Right cardiac atrium (tissue), 5 donors: ENCODE measurements at regions not wholly inside any gene's neighbourhood (a gene's known extent, or its start where the extent isn't known, plus 50 kb on each side); places are given as distances from the start of the nearest gene placed in this dataset.
A peak's percentile ranks its signal among the peaks of the same experiment; 100 is the strongest.

Source experiments
- ATAC-seq, 2 donors: fragments of 200-7000 bp; cut with Tn5 transposase; one replicate each; pipeline versions ENCODE4 v1.8.0 to v1.9.1; 2020; ENCODE audit warnings: moderate library complexity in 2 of 2, mild to moderate bottlenecking in 1 of 2
- DNase-seq, 3 donors: peaks; one replicate each; pipeline ENCODE4 v3.0.0-alpha.2; 2020
- H3K27ac ChIP-seq: one replicate; pipeline ENCODE4 v1.5.1; 2013; ENCODE audit warnings: mild to moderate bottlenecking, low read length, control low read depth, moderate library complexity
- H3K27me3 ChIP-seq: one replicate; pipeline ENCODE4 v1.6.1; 2013; ENCODE audit not compliant: control insufficient read depth, insufficient read depth
- H3K4me1 ChIP-seq: one replicate; pipeline ENCODE4 v1.6.1; 2013; ENCODE audit warnings: low read length; ENCODE audit not compliant: control insufficient read depth, insufficient read depth
- H3K4me3 ChIP-seq: one replicate; pipeline ENCODE4 v1.5.1; 2013; ENCODE audit warnings: low read length, control low read depth
- H3K9me3 ChIP-seq: one replicate; pipeline ENCODE4 v1.6.1; 2013; ENCODE audit warnings: low read length; ENCODE audit not compliant: control insufficient read depth
- WGBS: extraction: QIAGEN DNeasy Blood & Tissue Kit; methylation state at CpG from one replicate; pipeline ENCODE4 v1.1.7; 2013; 5-methylcytosine and 5-hydroxymethylcytosine counted together
- intact Hi-C, 4 donors: fragments of 100-400 bp; cut with DNase I; formaldehyde crosslinking; loops; one replicate each; pipeline versions ENCODE4 v1.11.0 to v1.14.0; 2022 to 2023
- donor health status: healthy with polysubstance abuse.
- donor health status: DM: no; HTN: yes; CAD: no.
- donor health status: DM: no; HTN: no; CAD: no.
- donor health status: DM: no; HTN: yes; CAD: no; lungs with severe emphysema.
- donor health status: DM: yes; HTN: yes; CAD: no.

DNA sequence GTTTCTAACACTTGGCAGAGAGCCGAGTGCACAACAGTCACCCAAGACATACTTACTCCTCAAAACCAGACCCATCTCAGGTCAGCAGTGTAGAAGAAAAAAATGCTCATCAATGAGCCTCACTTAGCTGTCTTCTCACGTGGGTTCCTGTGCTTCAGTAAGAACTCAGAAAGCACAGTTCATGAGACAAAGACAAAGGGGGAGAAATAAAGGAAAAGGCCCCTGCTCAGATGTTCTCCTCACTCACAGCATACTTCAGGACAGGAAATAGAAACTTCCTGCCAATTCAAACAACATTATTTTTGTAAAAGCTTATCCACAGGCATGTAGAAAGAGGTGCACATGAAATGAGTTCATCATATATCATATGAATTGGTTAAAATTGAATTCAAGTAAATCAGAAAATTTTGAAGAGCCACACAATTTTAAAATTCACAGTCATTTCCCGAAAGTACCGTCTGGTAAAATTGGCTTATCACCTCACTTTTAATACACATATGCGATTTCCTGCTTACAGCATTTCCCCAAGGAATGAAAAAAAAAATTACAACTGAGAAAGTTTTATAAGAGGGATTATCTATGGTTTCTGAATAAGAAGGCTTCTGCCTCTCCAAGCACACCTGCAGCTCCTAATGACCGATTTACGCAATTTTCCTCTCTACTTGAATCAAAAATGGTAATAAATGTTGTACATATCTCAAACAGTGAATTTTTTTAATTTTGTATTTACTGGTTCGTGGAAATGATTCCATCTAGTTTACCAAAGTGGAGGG lies 328.3 kb downstream of the TMEM167A start:
- WGBS = 38% methylated on average over 8 of the region's 8 CpGs
- intact Hi-C loops = no loop called here
- ATAC-seq (peak in 1 of 2 donors; percentile 39), DNase-seq (no peak)
- Histone ChIP-seq H3K4me1 (peaks cover 3% of the 10 kb centered on the region), H3K4me3 (no peak overlapping the region), H3K27ac (no peak overlapping the region), H3K9me3 (no peaks in the 10 kb centered on the region), H3K27me3 (no peaks in the 10 kb centered on the region)

GRCh38 chr5:82747986-82748385 lies 329.2 kb downstream of the TMEM167A start:
- no peak for ATAC-seq

DNA sequence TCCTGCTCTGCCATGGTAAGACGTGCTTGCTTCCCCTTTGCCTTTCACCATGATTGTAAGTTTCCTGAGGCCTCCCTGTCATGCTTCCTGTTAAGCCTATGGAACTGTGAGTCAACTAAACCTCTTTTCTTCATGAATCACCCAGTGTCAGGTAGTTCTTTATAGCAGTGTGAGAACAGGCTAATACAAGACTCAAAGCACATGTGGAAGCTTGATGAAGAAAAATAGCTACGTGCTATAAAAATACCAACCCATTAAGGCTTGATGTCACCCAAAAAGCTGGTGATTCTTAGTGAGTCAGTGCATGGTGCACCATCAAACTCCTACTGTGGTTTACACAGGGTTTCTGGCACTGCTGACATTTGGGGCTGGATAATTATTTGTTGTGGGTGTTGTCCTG lies 332.2 kb downstream of the TMEM167A start:
- DNase-seq (no peak), ATAC-seq (no peak)
- Histone ChIP-seq H3K4me3 (no peak overlapping the region), H3K27me3 (no peaks in the 10 kb centered on the region), H3K9me3 (no peaks in the 10 kb centered on the region), H3K27ac (no peak overlapping the region), H3K4me1 (peaks cover 3% of the 10 kb centered on the region)
- WGBS = 93% methylated on average over 2 of the region's 2 CpGs
- intact Hi-C loops = no loop called here

More at GRCh38 chr5:82747986-82748385, 329.2 kb downstream of the TMEM167A start:
- Histone ChIP-seq H3K4me1 (peaks cover 3% of the 10 kb centered on the region), H3K9me3 (no peaks in the 10 kb centered on the region), H3K27ac (no peak overlapping the region), H3K27me3 (no peaks in the 10 kb centered on the region), H3K4me3 (no peak overlapping the region)
- DNase-seq = no peak
- intact Hi-C loops = no loop called here
- WGBS = 89% methylated on average over 2 of the region's 2 CpGs

DNA sequence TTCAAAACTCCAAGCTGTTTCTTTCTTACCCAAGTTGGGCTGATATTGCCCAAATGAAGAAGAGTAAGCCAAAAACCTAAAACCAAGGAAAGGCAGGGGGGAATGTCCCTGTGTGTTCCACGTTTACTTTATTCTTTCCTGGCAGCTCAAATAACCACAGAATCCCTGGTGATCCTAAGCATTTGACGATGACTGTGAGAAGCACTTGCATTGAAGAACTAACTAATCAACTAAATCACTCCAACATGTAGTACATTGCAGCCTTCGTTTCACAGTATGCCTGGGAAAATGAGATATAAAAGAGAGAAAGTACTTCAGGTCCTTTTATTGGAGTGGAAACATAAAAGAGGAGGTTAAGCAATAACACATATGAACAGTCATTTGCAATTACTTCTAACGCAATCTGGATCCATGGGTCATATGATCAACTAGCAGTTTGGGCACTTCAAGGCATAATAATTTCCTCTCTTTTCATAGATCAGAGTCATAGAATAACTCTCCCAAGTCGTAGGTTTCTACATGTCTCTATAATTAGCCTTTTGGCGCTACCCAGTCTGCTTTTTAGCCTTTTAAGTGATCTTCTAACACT lies 338.4 kb downstream of the TMEM167A start:
- H3K27me3 ChIP-seq = no peaks in the 10 kb centered on the region
- no peak overlapping the region for H3K27ac ChIP-seq
- no peaks in the 10 kb centered on the region for H3K9me3 ChIP-seq
- ATAC-seq (no peak), DNase-seq (no peak)
- intact Hi-C loops = no loop called here
- no peaks in the 10 kb centered on the region for H3K4me1 ChIP-seq
- no peak overlapping the region for H3K4me3 ChIP-seq
- 66% methylated on average over 6 of the region's 6 CpGs for WGBS

GRCh38 chr5:82735160-82735789 lies 341.9 kb downstream of the TMEM167A start:
- Histone ChIP-seq H3K4me3 (no peak overlapping the region), H3K27me3 (no peaks in the 10 kb centered on the region), H3K4me1 (no peaks in the 10 kb centered on the region), H3K9me3 (no peaks in the 10 kb centered on the region), H3K27ac (no peak overlapping the region)
- 56% methylated on average over 3 of the region's 3 CpGs for WGBS
- ATAC-seq = peak in 1 of 2 donors; percentile 63
- no peak for DNase-seq
- intact Hi-C loops = no loop called here

GRCh38 chr5:82734347-82734746 lies 342.8 kb downstream of the TMEM167A start:
- peak overlapping the region; percentile 32 for H3K27ac ChIP-seq
- ATAC-seq = peak in 1 of 2 donors; percentile 66
- intact Hi-C loops = no loop called here

GRCh38 chr5:82730913-82731312 lies 346.3 kb downstream of the TMEM167A start:
- Histone ChIP-seq H3K27ac (no peak overlapping the region), H3K9me3 (no peaks in the 10 kb centered on the region), H3K4me1 (no peaks in the 10 kb centered on the region), H3K4me3 (no peak overlapping the region), H3K27me3 (no peaks in the 10 kb centered on the region)
- 61% methylated on average over 7 of the region's 7 CpGs for WGBS
- DNase-seq (no peak), ATAC-seq (peak in 1 of 2 donors; percentile 47)
- intact Hi-C loops = no loop called here

More at GRCh38 chr5:82734347-82734746, 342.8 kb downstream of the TMEM167A start:
- Histone ChIP-seq H3K9me3 (no peaks in the 10 kb centered on the region), H3K27me3 (no peaks in the 10 kb centered on the region), H3K4me1 (no peaks in the 10 kb centered on the region), H3K4me3 (no peak overlapping the region)
- 53% methylated on average over 5 of the region's 5 CpGs for WGBS
- DNase-seq = peak in 1 of 3 donors; percentile 24

- H3K9me3 ChIP-seq = no peaks in the 10 kb centered on the region
- intact Hi-C loops = no loop called here
- ATAC-seq = peak in 1 of 2 donors; percentile 77
- no peak for DNase-seq
- H3K27ac ChIP-seq = no peak overlapping the region
- 66% methylated on average over 9 of the region's 9 CpGs for WGBS
- H3K4me1 ChIP-seq = no peaks in the 10 kb centered on the region
- no peaks in the 10 kb centered on the region for H3K27me3 ChIP-seq
- no peak overlapping the region for H3K4me3 ChIP-seq
These were observed 348.1 kb downstream of the TMEM167A start for GRCh38 chr5:82728926-82729702.

DNA sequence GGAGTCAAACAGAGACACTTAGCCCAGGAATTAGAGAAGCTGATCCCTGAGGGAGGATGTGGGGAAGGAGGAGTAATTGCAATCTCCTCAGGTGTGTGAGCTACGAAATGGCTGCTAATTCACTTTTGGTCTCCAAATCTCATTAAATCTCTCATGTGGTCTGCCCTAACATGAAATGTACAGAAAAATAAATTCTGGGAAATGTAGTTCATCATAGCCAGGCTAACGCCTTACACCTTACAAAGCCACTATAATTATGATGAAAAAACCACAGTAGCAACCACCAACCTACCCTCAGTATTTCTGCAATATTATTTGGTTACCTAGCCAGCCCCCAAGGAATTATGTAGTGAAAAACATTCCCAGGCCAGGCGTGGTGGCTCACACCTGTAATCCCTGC lies 354.0 kb downstream of the TMEM167A start:
- 97% methylated on average over 3 of the region's 3 CpGs for whole genome bisulfite sequencing
- intact Hi-C loops = no loop called here
- ATAC-seq = no peak
- no peaks in the 10 kb centered on the region for H3K9me3 ChIP-seq
- no peak overlapping the region for H3K4me3 ChIP-seq
- H3K27me3 ChIP-seq = no peaks in the 10 kb centered on the region
- no peak for DNase-seq
- no peak overlapping the region for H3K27ac ChIP-seq
- H3K4me1 ChIP-seq = peaks cover 1% of the 10 kb centered on the region

- no peak for ATAC-seq
- Histone ChIP-seq H3K4me1 (peaks cover 1% of the 10 kb centered on the region), H3K27me3 (no peaks in the 10 kb centered on the region), H3K9me3 (no peaks in the 10 kb centered on the region), H3K4me3 (no peak overlapping the region), H3K27ac (no peak overlapping the region)
- WGBS = 65% methylated on average over 1 of the region's 1 CpG
- no peak for DNase-seq
- intact Hi-C loops = no loop called here
These were observed 356.1 kb downstream of the TMEM167A start for GRCh38 chr5:82721087-82721410.
